ENCODE measurements at regions not wholly inside any gene's neighbourhood (a gene's known extent, or its start where the extent isn't known, plus 50 kb on each side); places are given as distances from the start of the nearest gene placed in this dataset.

- Histone ChIP-seq H3K4me3 (ENCODE audit: low read depth, low read length) (no peak overlapping the region), H3K4me1 (ENCODE audit: control insufficient read depth, insufficient read depth, low read length, poor library complexity, severe bottlenecking) (no peaks in the 10 kb centered on the region), H3K27me3 (ENCODE audit: control insufficient read depth, insufficient read depth, low read length) (no peaks in the 10 kb centered on the region), H3K27ac (ENCODE audit: insufficient read depth, low read length, poor library complexity, severe bottlenecking) (no peak overlapping the region), H3K36me3 (ENCODE audit: control insufficient read depth, insufficient read depth, low read length) (no peaks in the 10 kb centered on the region), H3K9me3 (ENCODE audit: control insufficient read depth in 2 of 2, low read length in 2 of 2) (peaks cover 0 to 3% of the 10 kb centered on the region in 2 experiments)
- DNase-seq (no peak), ATAC-seq (ENCODE audit: low read depth in 2 of 2) (no peak)
- H3K36me3 Mint-ChIP-seq = no peaks in the 10 kb centered on the region
- no peaks in the 10 kb centered on the region for H3K4me1 Mint-ChIP-seq
- H3K27me3 Mint-ChIP-seq = no peaks in the 10 kb centered on the region
- no peak overlapping the region for H3K27ac Mint-ChIP-seq
- no peak overlapping the region for H3K4me3 Mint-ChIP-seq
- H3K9me3 Mint-ChIP-seq = peaks cover 5 to 10% (median 8%) of the 10 kb centered on the region in 7 donors
Observed at GRCh38 chr3:163946785-163947184, 1131.5 kb downstream of the SI start.

GRCh38 chr3:163943664-163944063, 1134.6 kb downstream of the SI start:
- H3K36me3 Mint-ChIP-seq = no peaks in the 10 kb centered on the region
- Histone ChIP-seq H3K4me3 (ENCODE audit: low read depth, low read length) (no peak overlapping the region), H3K27ac (ENCODE audit: insufficient read depth, low read length, poor library complexity, severe bottlenecking) (no peak overlapping the region), H3K27me3 (ENCODE audit: control insufficient read depth, insufficient read depth, low read length) (no peaks in the 10 kb centered on the region), H3K36me3 (ENCODE audit: control insufficient read depth, insufficient read depth, low read length) (no peaks in the 10 kb centered on the region), H3K9me3 (ENCODE audit: control insufficient read depth in 2 of 2, low read length in 2 of 2) (peaks cover 0 to 3% of the 10 kb centered on the region in 2 experiments), H3K4me1 (ENCODE audit: control insufficient read depth, insufficient read depth, low read length, poor library complexity, severe bottlenecking) (no peaks in the 10 kb centered on the region)
- H3K4me3 Mint-ChIP-seq = no peak overlapping the region
- H3K27ac Mint-ChIP-seq = no peak overlapping the region
- H3K4me1 Mint-ChIP-seq = no peaks in the 10 kb centered on the region
- peaks cover 5 to 17% (median 9%) of the 10 kb centered on the region in 7 donors for H3K9me3 Mint-ChIP-seq
- DNase-seq (no peak), ATAC-seq (ENCODE audit: low read depth in 2 of 2) (no peak)
- H3K27me3 Mint-ChIP-seq = no peaks in the 10 kb centered on the region

DNA sequence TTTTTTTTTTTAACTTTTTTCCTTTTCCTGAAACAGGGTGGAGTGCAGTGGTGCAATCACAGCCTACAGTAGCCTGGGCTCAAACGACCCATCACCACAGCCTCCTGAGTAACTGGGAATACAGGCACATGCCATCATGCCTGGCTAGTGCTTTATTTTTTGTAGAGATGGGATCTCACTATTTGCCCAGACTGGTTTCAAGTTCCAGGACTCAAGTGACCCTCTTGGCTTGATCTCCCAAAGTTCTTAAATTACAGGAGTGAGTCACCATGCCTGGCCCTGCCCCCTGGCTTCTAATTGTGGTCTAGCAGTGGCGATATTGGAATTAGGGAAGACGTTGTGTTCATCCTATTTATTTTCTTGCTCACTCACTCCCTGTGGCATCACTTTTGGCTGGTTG, 1138.4 kb downstream of the SI start:
- no peaks in the 10 kb centered on the region for H3K4me1 ChIP-seq (ENCODE audit: control insufficient read depth, insufficient read depth, low read length, poor library complexity, severe bottlenecking)
- Mint-ChIP-seq H3K27ac (no peak overlapping the region), H3K4me1 (no peaks in the 10 kb centered on the region), H3K4me3 (no peak overlapping the region), H3K9me3 (peaks cover 0 to 17% (median 7%) of the 10 kb centered on the region in 7 donors), H3K27me3 (no peaks in the 10 kb centered on the region), H3K36me3 (no peaks in the 10 kb centered on the region)
- H3K27me3 ChIP-seq (ENCODE audit: control insufficient read depth, insufficient read depth, low read length) = no peaks in the 10 kb centered on the region
- H3K4me3 ChIP-seq (ENCODE audit: low read depth, low read length) = no peak overlapping the region
- no peak overlapping the region for H3K27ac ChIP-seq (ENCODE audit: insufficient read depth, low read length, poor library complexity, severe bottlenecking)
- no peak for DNase-seq
- H3K9me3 ChIP-seq (ENCODE audit: control insufficient read depth in 2 of 2, low read length in 2 of 2) = peaks cover 0 to 3% of the 10 kb centered on the region in 2 experiments
- ATAC-seq (ENCODE audit: low read depth in 2 of 2) = no peak
- H3K36me3 ChIP-seq (ENCODE audit: control insufficient read depth, insufficient read depth, low read length) = no peaks in the 10 kb centered on the region

DNA sequence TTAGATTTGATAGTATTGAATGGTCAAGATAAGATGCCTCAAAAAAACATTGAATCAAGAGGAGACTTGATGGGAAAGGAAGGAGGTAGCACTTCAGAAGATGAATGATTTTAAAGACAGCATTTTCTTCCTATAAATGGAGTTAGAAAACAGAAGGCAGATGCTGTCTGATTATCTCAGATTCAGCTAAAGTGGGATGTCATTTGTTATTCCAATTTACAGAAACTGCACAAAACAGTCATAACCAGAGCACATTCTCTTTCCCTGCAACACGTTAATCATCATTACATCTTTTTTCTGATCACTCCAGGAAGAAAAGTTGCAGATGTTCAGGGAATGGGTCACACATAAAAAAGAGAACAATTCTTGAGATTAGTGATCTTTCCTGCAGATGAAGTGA, 1141.8 kb downstream of the SI start:
- H3K9me3 ChIP-seq (ENCODE audit: control insufficient read depth in 2 of 2, low read length in 2 of 2) = no peaks in the 10 kb centered on the region
- H3K9me3 Mint-ChIP-seq = peaks cover 0 to 12% (median 7%) of the 10 kb centered on the region in 7 donors
- H3K4me1 Mint-ChIP-seq = no peaks in the 10 kb centered on the region

DNA sequence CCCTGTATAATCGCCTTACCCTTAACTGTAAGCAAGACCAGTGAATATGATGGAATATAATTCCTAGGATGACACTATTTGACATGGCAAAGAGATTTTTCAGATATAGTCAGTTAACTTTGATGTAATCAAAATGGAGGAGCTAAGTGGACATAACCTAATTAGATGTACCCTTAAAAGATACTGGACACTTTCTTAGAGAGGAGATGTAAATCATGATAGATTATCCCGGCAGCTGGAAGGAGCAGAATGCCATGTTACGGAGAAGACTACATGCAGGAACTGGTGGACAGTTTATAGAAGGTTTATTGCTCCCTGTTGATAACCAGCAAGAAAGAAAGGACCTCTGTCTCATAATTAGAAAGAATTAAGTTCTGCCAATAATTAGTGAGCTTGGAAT, 1142.9 kb downstream of the SI start:
- Mint-ChIP-seq H3K27me3 (no peaks in the 10 kb centered on the region), H3K4me1 (no peaks in the 10 kb centered on the region), H3K36me3 (no peaks in the 10 kb centered on the region), H3K27ac (no peak overlapping the region), H3K9me3 (peaks cover 0 to 8% (median 4%) of the 10 kb centered on the region in 7 donors), H3K4me3 (no peak overlapping the region)
- Histone ChIP-seq H3K4me3 (ENCODE audit: low read depth, low read length) (no peak overlapping the region), H3K4me1 (ENCODE audit: control insufficient read depth, insufficient read depth, low read length, poor library complexity, severe bottlenecking) (no peaks in the 10 kb centered on the region), H3K9me3 (ENCODE audit: control insufficient read depth in 2 of 2, low read length in 2 of 2) (no peaks in the 10 kb centered on the region), H3K27me3 (ENCODE audit: control insufficient read depth, insufficient read depth, low read length) (no peaks in the 10 kb centered on the region), H3K27ac (ENCODE audit: insufficient read depth, low read length, poor library complexity, severe bottlenecking) (no peak overlapping the region), H3K36me3 (ENCODE audit: control insufficient read depth, insufficient read depth, low read length) (no peaks in the 10 kb centered on the region)
- DNase-seq (no peak), ATAC-seq (ENCODE audit: low read depth in 2 of 2) (no peak)

More for the DNA sequence above, 1141.8 kb downstream of the SI start:
- Histone ChIP-seq H3K27ac (ENCODE audit: insufficient read depth, low read length, poor library complexity, severe bottlenecking) (no peak overlapping the region), H3K4me1 (ENCODE audit: control insufficient read depth, insufficient read depth, low read length, poor library complexity, severe bottlenecking) (no peaks in the 10 kb centered on the region), H3K36me3 (ENCODE audit: control insufficient read depth, insufficient read depth, low read length) (no peaks in the 10 kb centered on the region), H3K27me3 (ENCODE audit: control insufficient read depth, insufficient read depth, low read length) (no peaks in the 10 kb centered on the region), H3K4me3 (ENCODE audit: low read depth, low read length) (no peak overlapping the region)
- ATAC-seq (ENCODE audit: low read depth in 2 of 2) = no peak
- Mint-ChIP-seq H3K4me3 (no peak overlapping the region), H3K36me3 (no peaks in the 10 kb centered on the region), H3K27me3 (no peaks in the 10 kb centered on the region), H3K27ac (no peak overlapping the region)
- no peak for DNase-seq

DNA sequence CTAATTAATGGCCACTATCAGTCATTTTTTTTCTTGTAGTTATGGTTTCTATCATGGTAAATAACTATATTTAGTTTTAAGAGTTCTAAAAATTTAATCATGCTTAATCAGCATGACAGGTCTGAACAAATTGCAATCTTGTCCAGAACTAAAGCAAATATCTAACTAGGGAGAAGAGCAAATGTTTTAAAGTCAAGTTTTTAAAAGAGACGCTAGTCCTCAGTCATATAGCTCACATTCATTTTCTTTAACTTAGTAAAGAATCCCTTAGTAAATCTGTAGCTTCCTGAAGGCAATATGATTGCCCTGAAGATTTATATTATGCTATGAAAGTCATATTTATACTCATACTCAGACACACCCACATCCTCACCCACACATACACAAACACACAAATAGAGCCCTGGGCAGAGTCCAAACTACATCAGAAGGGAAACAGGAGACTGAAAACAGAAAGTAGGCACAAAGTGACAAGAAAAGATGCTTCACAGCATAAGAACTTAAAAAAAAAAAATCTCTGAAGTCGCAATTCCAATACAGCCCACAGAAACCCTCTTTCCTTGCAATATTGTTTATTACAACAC, 1149.1 kb downstream of the SI start:
- peaks cover 0 to 4% of the 10 kb centered on the region in 2 experiments for H3K9me3 ChIP-seq (ENCODE audit: control insufficient read depth in 2 of 2, low read length in 2 of 2)
- H3K27ac ChIP-seq (ENCODE audit: insufficient read depth, low read length, poor library complexity, severe bottlenecking) = no peak overlapping the region
- ATAC-seq (ENCODE audit: low read depth in 2 of 2) (no peak), DNase-seq (no peak)
- H3K27me3 ChIP-seq (ENCODE audit: control insufficient read depth, insufficient read depth, low read length) = no peaks in the 10 kb centered on the region
- H3K36me3 ChIP-seq (ENCODE audit: control insufficient read depth, insufficient read depth, low read length) = no peaks in the 10 kb centered on the region
- no peak overlapping the region for H3K4me3 ChIP-seq (ENCODE audit: low read depth, low read length)
- Mint-ChIP-seq H3K4me1 (no peaks in the 10 kb centered on the region), H3K36me3 (no peaks in the 10 kb centered on the region), H3K9me3 (peaks cover 0 to 6% (median 3%) of the 10 kb centered on the region in 7 donors), H3K27ac (no peak overlapping the region), H3K4me3 (no peak overlapping the region), H3K27me3 (no peaks in the 10 kb centered on the region)
- no peaks in the 10 kb centered on the region for H3K4me1 ChIP-seq (ENCODE audit: control insufficient read depth, insufficient read depth, low read length, poor library complexity, severe bottlenecking)

GRCh38 chr3:163927521-163927920, 1150.8 kb downstream of the SI start:
- Mint-ChIP-seq H3K36me3 (no peaks in the 10 kb centered on the region), H3K4me3 (no peak overlapping the region), H3K9me3 (peaks cover 0 to 7% (median 3%) of the 10 kb centered on the region in 7 donors), H3K4me1 (no peaks in the 10 kb centered on the region), H3K27me3 (no peaks in the 10 kb centered on the region), H3K27ac (no peak overlapping the region)
- Histone ChIP-seq H3K4me3 (ENCODE audit: low read depth, low read length) (no peak overlapping the region), H3K27ac (ENCODE audit: insufficient read depth, low read length, poor library complexity, severe bottlenecking) (no peak overlapping the region), H3K36me3 (ENCODE audit: control insufficient read depth, insufficient read depth, low read length) (no peaks in the 10 kb centered on the region), H3K27me3 (ENCODE audit: control insufficient read depth, insufficient read depth, low read length) (no peaks in the 10 kb centered on the region), H3K4me1 (ENCODE audit: control insufficient read depth, insufficient read depth, low read length, poor library complexity, severe bottlenecking) (no peaks in the 10 kb centered on the region), H3K9me3 (ENCODE audit: control insufficient read depth in 2 of 2, low read length in 2 of 2) (peaks cover 0 to 4% of the 10 kb centered on the region in 2 experiments)
- DNase-seq (no peak), ATAC-seq (ENCODE audit: low read depth in 2 of 2) (no peak)

- no peak for DNase-seq
- Mint-ChIP-seq H3K4me3 (no peak overlapping the region), H3K9me3 (peaks cover 0 to 10% (median 3%) of the 10 kb centered on the region in 7 donors), H3K4me1 (no peaks in the 10 kb centered on the region), H3K27ac (no peak overlapping the region), H3K36me3 (no peaks in the 10 kb centered on the region), H3K27me3 (no peaks in the 10 kb centered on the region)
- no peaks in the 10 kb centered on the region for H3K36me3 ChIP-seq (ENCODE audit: control insufficient read depth, insufficient read depth, low read length)
- no peak for ATAC-seq (ENCODE audit: low read depth in 2 of 2)
- no peaks in the 10 kb centered on the region for H3K4me1 ChIP-seq (ENCODE audit: control insufficient read depth, insufficient read depth, low read length, poor library complexity, severe bottlenecking)
- H3K27ac ChIP-seq (ENCODE audit: insufficient read depth, low read length, poor library complexity, severe bottlenecking) = no peak overlapping the region
- no peaks in the 10 kb centered on the region for H3K27me3 ChIP-seq (ENCODE audit: control insufficient read depth, insufficient read depth, low read length)
- peaks cover 2 to 4% of the 10 kb centered on the region in 2 experiments for H3K9me3 ChIP-seq (ENCODE audit: control insufficient read depth in 2 of 2, low read length in 2 of 2)
- no peak overlapping the region for H3K4me3 ChIP-seq (ENCODE audit: low read depth, low read length)
Observed at GRCh38 chr3:163924600-163924999, 1153.7 kb downstream of the SI start.

All from CD4-positive, CD25-positive, alpha-beta regulatory T cell (primary cell).